ENCODE measurements at regions not wholly inside any gene's neighbourhood (a gene's known extent, or its start where the extent isn't known, plus 50 kb on each side); places are given as distances from the start of the nearest gene placed in this dataset.

DNA sequence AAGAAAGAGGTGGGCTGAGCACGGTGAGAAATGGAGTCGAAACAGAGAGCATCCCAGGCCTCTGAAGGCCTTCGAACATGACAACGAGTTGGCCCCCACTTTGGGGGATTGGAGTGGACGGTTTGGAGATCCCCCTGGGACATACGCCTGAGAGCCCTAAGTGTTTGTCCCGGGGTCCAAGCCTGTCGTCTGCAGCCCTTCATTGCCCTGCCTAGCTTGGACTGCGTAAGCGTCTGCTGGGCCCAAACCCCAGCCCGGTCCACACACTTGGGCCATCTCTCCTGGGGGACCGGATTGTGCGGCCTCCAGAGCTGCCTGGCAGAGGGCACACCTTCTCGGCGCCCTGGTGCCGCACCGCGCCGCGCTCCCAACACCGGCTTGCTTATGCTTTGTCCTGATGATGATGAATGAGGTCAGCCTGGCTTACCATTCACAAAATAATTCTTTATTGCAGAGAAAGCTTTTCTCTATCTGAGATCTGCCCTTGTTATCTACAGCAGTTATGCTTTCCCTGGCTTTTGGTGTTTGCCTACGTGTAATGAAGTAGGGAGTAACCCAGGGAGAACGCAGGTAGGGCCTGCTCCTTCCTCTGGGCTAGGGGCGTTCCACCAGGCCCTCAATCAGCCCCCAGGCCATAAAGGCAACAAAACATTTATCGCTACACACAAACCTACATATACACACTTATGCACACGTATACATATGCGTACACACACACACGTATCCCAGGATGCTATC lies 85.9 kb upstream of the PPARA start:
- H3K4me1 ChIP-seq: peaks cover 79% of the 10 kb centered on the region in 2 donors
- DNase-seq (peak in 1 of 2 donors; percentile 28), ATAC-seq (peak; percentile 7 to 13)
- H3K36me3 ChIP-seq: no peaks in the 10 kb centered on the region
- in situ Hi-C loops (cut with MboI; ENCODE audit: low sequenced_read_pairs in 4 of 4): no loop called here
- peak overlapping the region; percentile 98 to 99 (median 98) for H3K27ac ChIP-seq
- TF ChIP-seq, protein P1, sequence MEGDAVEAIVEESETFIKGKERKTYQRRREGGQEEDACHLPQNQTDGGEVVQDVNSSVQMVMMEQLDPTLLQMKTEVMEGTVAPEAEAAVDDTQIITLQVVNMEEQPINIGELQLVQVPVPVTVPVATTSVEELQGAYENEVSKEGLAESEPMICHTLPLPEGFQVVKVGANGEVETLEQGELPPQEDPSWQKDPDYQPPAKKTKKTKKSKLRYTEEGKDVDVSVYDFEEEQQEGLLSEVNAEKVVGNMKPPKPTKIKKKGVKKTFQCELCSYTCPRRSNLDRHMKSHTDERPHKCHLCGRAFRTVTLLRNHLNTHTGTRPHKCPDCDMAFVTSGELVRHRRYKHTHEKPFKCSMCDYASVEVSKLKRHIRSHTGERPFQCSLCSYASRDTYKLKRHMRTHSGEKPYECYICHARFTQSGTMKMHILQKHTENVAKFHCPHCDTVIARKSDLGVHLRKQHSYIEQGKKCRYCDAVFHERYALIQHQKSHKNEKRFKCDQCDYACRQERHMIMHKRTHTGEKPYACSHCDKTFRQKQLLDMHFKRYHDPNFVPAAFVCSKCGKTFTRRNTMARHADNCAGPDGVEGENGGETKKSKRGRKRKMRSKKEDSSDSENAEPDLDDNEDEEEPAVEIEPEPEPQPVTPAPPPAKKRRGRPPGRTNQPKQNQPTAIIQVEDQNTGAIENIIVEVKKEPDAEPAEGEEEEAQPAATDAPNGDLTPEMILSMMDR (IDR thresholded peaks at IDR 0.05 in 4 of 5, conservative IDR thresholded peaks at IDR 0.05 in 1 of 5): no peak
- no peak for TF ChIP-seq POLR2A (IDR thresholded peaks at IDR 0.05)
- intact Hi-C loops (cut with DNase I; ENCODE audit: low total_unique reads): no loop called here
- H3K27me3 ChIP-seq: no peaks in the 10 kb centered on the region
- no peaks in the 10 kb centered on the region for H3K9me3 ChIP-seq
- peak overlapping the region; percentile 40 to 87 (median 62) for H3K4me3 ChIP-seq

GRCh38 chr22:46064966-46065666 lies 85.2 kb upstream of the PPARA start:
- Histone ChIP-seq H3K4me1 (peaks cover 72% of the 10 kb centered on the region in 2 donors), H3K4me3 (peak overlapping the region; percentile 40 to 87 (median 62))

GRCh38 chr22:46065691-46066454 lies 84.5 kb upstream of the PPARA start:
- intact Hi-C loops (cut with DNase I; ENCODE audit: low total_unique reads) (no loop called here), in situ Hi-C loops (cut with MboI; ENCODE audit: low sequenced_read_pairs in 4 of 4) (no loop called here)
- Histone ChIP-seq H3K4me1 (peaks cover 66 to 67% of the 10 kb centered on the region in 2 donors), H3K27me3 (no peaks in the 10 kb centered on the region), H3K4me3 (peak overlapping the region; percentile 74 to 90 (median 85)), H3K9me3 (no peaks in the 10 kb centered on the region), H3K27ac (peak overlapping the region; percentile 98 to 99 (median 98)), H3K36me3 (no peaks in the 10 kb centered on the region)
- DNase-seq: no peak
- no peak for ATAC-seq
- TF ChIP-seq, protein P1 (IDR thresholded peaks at IDR 0.05 in 4 of 5, conservative IDR thresholded peaks at IDR 0.05 in 1 of 5): no peak
- no peak for TF ChIP-seq POLR2A (IDR thresholded peaks at IDR 0.05)

More at GRCh38 chr22:46064966-46065666, 85.2 kb upstream of the PPARA start:
- peak in 1 of 2 donors; percentile 25 for TF ChIP-seq POLR2A (IDR thresholded peaks at IDR 0.05)
- TF ChIP-seq, protein P1 (IDR thresholded peaks at IDR 0.05 in 4 of 5, conservative IDR thresholded peaks at IDR 0.05 in 1 of 5): no peak
- no peaks in the 10 kb centered on the region for H3K27me3 ChIP-seq
- peak in 1 of 2 donors; percentile 33 for DNase-seq
- in situ Hi-C loops (cut with MboI; ENCODE audit: low sequenced_read_pairs in 4 of 4) (no loop called here), intact Hi-C loops (cut with DNase I; ENCODE audit: low total_unique reads) (no loop called here)
- H3K36me3 ChIP-seq: no peaks in the 10 kb centered on the region
- ATAC-seq: no peak
- peak overlapping the region; percentile 98 to 99 (median 98) for H3K27ac ChIP-seq
- H3K9me3 ChIP-seq: no peaks in the 10 kb centered on the region

DNA sequence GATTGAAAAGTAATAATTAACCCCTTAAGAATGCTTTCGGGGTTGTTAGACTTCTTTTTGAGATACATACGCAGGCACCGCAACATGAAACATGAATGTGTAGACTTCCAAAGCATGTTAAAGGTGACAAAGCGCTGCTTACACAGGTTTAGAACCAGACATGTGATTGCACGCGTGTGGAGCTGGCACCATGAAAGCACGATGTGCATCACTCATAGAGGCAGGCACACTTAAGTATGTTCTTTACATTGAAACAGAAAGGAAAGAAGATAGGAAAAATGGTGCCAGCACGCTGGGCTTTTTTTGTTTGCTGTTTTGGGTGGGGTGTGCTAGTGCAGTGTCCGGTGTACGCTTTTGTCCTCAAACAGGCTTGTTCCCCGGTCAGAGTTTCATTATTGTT lies 83.6 kb upstream of the PPARA start:
- Histone ChIP-seq H3K27ac (peak overlapping the region; percentile 98 to 99 (median 98)), H3K27me3 (no peaks in the 10 kb centered on the region), H3K36me3 (no peaks in the 10 kb centered on the region), H3K9me3 (no peaks in the 10 kb centered on the region), H3K4me1 (peaks cover 66 to 67% of the 10 kb centered on the region in 2 donors), H3K4me3 (peak overlapping the region; percentile 74 to 90 (median 85))
- intact Hi-C loops (cut with DNase I; ENCODE audit: low total_unique reads): no loop called here
- in situ Hi-C loops (cut with MboI; ENCODE audit: low sequenced_read_pairs in 4 of 4): no loop called here
- no peak for ATAC-seq
- DNase-seq: peak in 1 of 2 donors; percentile 55
- TF ChIP-seq, protein P1 (IDR thresholded peaks at IDR 0.05 in 4 of 5, conservative IDR thresholded peaks at IDR 0.05 in 1 of 5): no peak
- TF ChIP-seq POLR2A (IDR thresholded peaks at IDR 0.05): no peak
